K562 (cell line): ENCODE measurements at regions not wholly inside any gene's neighbourhood (a gene's known extent, or its start where the extent isn't known, plus 50 kb on each side); places are given as distances from the start of the nearest gene placed in this dataset.

Experiments used
- ATAC-seq: fragments of 200-7000 bp; cut with Tn5 transposase; 3 replicates; pipeline ENCODE4 v1.9.1; 2020; ENCODE audit warnings: moderate library complexity
- BruUV-seq: library from RNA; stranded (reverse); fragments of 400-500 nt; replicated peaks from 2 replicates; lab custom pipeline; 2021; lab: Mats Ljungman, UMichigan
- CTCF ChIA-PET: fragments of 300-600 bp; formaldehyde crosslinking; extraction: SDS; loops from one replicate; lab custom pipeline; 2021; ENCODE audit warnings: low intra/inter-chr PET ratio; lab: Yijun Ruan, JAX
- POLR2A ChIA-PET: fragments of 300-600, 350-650 bp; sonication (Branson Sonifier 250); formaldehyde crosslinking; extraction: SDS; loops from one replicate; lab custom pipeline; 2021; ENCODE audit warnings: antibody characterized with exemption, inconsistent platforms; lab: Yijun Ruan, JAX
- DNase-seq, 4 experiments: peaks; one replicate each; pipeline versions ENCODE4 v3.0.0 to v3.0.0-alpha.2; 2011 to 2018; ENCODE audit warnings: low spot score in 3 of 4, mixed read lengths in 3 of 4; ENCODE audit errors: extremely low read depth in 1 of 4
- FAIRE-seq: peaks from 2 replicates; lab custom pipeline; 2011; peaks lifted over from hg19 to GRCh38; lab: Jason Lieb, UNC
- H2AFZ ChIP-seq: 2 replicates; pipeline ENCODE4 v1.6.0; 2011; ENCODE audit warnings: low read depth, low read length, control low read depth, inconsistent platforms
- H3K27ac ChIP-seq: fragments of 200-600 bp; 3 replicates; pipeline ENCODE4 v1.8.0; 2011; ENCODE audit warnings: low read depth, mild to moderate bottlenecking, control low read depth, inconsistent platforms, low read length, moderate library complexity, mixed read lengths; ENCODE audit errors: extremely low read depth
- H3K27me3 ChIP-seq, 2 experiments: fragments of 300-600 bp in 1 of 2; 2 replicates in 1 of 2; 3 replicates in 1 of 2; pipeline versions ENCODE4 v1.6.0 to v1.8.0; 2011; ENCODE audit warnings: inconsistent platforms in 2 of 2, low read length in 2 of 2, mild to moderate bottlenecking in 1 of 2, mixed read lengths in 1 of 2, moderate library complexity in 1 of 2; ENCODE audit not compliant: control insufficient read depth in 2 of 2, insufficient read depth in 2 of 2
- H3K36me3 ChIP-seq: fragments of 300-600 bp; 3 replicates; pipeline ENCODE4 v1.8.0; 2011; ENCODE audit warnings: mild to moderate bottlenecking, low read length, inconsistent platforms; ENCODE audit not compliant: control insufficient read depth, insufficient read depth
- H3K4me1 ChIP-seq, 2 experiments: fragments of 200-600 bp in 1 of 2; replicated peaks in 1 of 2; 2 replicates in 1 of 2; 3 replicates in 1 of 2; pipeline versions ENCODE4 v1.5.1 to v1.8.0; 2011; ENCODE audit warnings: inconsistent platforms in 2 of 2, low read length in 2 of 2, mild to moderate bottlenecking in 1 of 2, mixed read lengths in 1 of 2, moderate library complexity in 1 of 2; ENCODE audit not compliant: control insufficient read depth in 2 of 2, insufficient read depth in 2 of 2
- H3K4me2 ChIP-seq: 2 replicates; pipeline ENCODE4 v1.6.1; 2011; ENCODE audit warnings: low read length, control low read depth, inconsistent platforms, mixed read lengths; ENCODE audit not compliant: insufficient read depth
- H3K4me3 ChIP-seq: fragments of 200-600 bp; sonication (generic), shearing (Covaris generic); 2 replicates; pipeline ENCODE4 v1.5.1; 2016; ENCODE audit warnings: control low read depth, inconsistent platforms
- H3K79me2 ChIP-seq: fragments of 200-600 bp; 3 replicates; pipeline ENCODE4 v1.8.0; 2011; ENCODE audit warnings: low read length, inconsistent platforms; ENCODE audit not compliant: control insufficient read depth, insufficient read depth
- H3K9ac ChIP-seq, 2 experiments: 2 replicates each; pipeline versions ENCODE4 v1.6.0 to v1.6.1; 2011; ENCODE audit warnings: low read depth in 2 of 2, low read length in 2 of 2, control low read depth in 1 of 2, inconsistent platforms in 1 of 2, mild to moderate bottlenecking in 1 of 2, mixed read lengths in 1 of 2; ENCODE audit not compliant: insufficient read depth in 1 of 2
- H3K9me1 ChIP-seq: one replicate; pipeline ENCODE4 v1.6.0; 2011; ENCODE audit warnings: inconsistent platforms, mild to moderate bottlenecking, low read length, moderate library complexity; ENCODE audit not compliant: control insufficient read depth, insufficient read depth
- H3K9me3 ChIP-seq: replicated peaks from 2 replicates; pipeline ENCODE4 v1.5.1; 2011; ENCODE audit warnings: low read depth, low read length, inconsistent platforms; ENCODE audit not compliant: control insufficient read depth, insufficient read depth
- H4K20me1 ChIP-seq: replicated peaks from 2 replicates; pipeline ENCODE4 v1.6.1; 2011; ENCODE audit warnings: low read length, inconsistent platforms, mixed read lengths; ENCODE audit not compliant: control insufficient read depth, insufficient read depth
- CBFA2T3 ChIP-seq: fragments of 450-650 bp; IDR thresholded peaks from 2 replicates; pipeline ENCODE4 v1.6.1; 2017
- SRF ChIP-seq, 2 experiments: fragments of 250-450, 450-650 bp in 1 of 2; sonication (Bioruptor Pico) in 1 of 2; sonication (generic) in 1 of 2; formaldehyde crosslinking; IDR thresholded peaks; 2 replicates each; pipeline versions ENCODE4 v1.5.0 to v1.5.1; 2020 to 2022; ENCODE audit warnings: mild to moderate bottlenecking in 1 of 2, missing genetic modification reagents in 1 of 2
- TEAD4 ChIP-seq, 2 experiments: sonication (generic) in 1 of 2; formaldehyde crosslinking in 1 of 2; IDR thresholded peaks; 2 replicates each; pipeline versions ENCODE4 v1.6.1 to v1.8.0; 2012 to 2022; ENCODE audit warnings: borderline replicate concordance in 1 of 2, inconsistent platforms in 1 of 2, low read length in 1 of 2, mild to moderate bottlenecking in 1 of 2, missing genetic modification reagents in 1 of 2
- WGBS: fragments of 100-300 bp; shearing (Covaris generic); methylation state at CpG from one replicate; pipeline ENCODE4 v1.1.6; 2016; ENCODE audit warnings: low coverage, mixed read lengths; ENCODE audit not compliant: insufficient coverage; ENCODE audit errors: missing lambda C conversion rate; 5-methylcytosine and 5-hydroxymethylcytosine counted together
- in situ Hi-C: fragments of 300-500 bp; cut with MboI; formaldehyde crosslinking; loops from 4 replicates; pipeline ENCODE4 v1.15.0; 2018; ENCODE audit warnings: inconsistent platforms, mixed read lengths
- intact Hi-C: fragments of 100-400 bp; cut with micrococcal nuclease; formaldehyde crosslinking; loops from 2 replicates; pipeline ENCODE4 v1.14.2; 2022

DNA sequence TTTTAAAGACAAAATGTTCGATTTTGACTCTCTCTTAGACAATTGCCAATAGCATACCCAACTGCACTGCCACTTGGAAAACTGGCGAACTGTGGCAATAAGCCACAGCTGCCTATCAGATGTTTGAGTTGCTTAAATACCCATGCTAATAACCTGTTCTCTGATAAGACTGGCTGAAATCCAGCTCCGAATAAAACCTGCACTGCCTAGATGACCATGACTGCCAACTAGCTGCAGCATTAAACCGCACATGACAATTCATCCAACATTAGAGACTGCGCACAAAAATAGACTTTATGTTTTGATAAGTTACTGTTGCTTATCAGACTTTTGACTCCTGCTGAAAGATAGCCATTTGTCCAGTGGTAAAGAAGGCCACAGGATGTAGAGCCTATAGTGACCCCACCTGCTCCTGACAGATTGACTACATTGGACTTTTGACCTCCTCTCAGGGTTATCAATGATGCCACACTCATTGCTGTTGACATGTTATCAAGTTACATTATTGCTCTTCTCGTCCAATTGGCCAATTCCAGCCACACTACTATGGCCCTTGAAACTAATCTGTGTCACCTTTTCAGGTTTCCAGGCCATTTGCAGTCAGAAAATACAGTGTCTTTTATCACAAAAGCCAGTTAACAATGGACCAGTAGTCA, 299.0 kb downstream of the HGF start:
- Histone ChIP-seq H3K9me1 (no peaks in the 10 kb centered on the region), H3K27me3 (no peaks in the 10 kb centered on the region), H3K4me2 (no peak overlapping the region), H3K9ac (no peak overlapping the region), H3K9me3 (no peaks in the 10 kb centered on the region)
- in situ Hi-C loops, result loop anchor here (10.0 to 25.0 kb wide), 2 partner anchors 559 to 776 kb away; partner anchors contain the start of gene SEMA3C
- POLR2A ChIA-PET, result interaction anchor here (0.5 kb wide), 1 partner anchor 656 kb away, joined by 3 read pairs; no protein-coding TSS in a partner anchor
- WGBS, result 10% methylated on average over 6 of the region's 6 CpGs
- no peak for ATAC-seq
- TF ChIP-seq CBFA2T3, result peak; percentile 10; the same call in 1 of the 2 replicates
- TF ChIP-seq TEAD4 (IDR thresholded peaks at IDR 0.05; ENCODE audit: low read length), result peak; percentile 47
- no peak for TF ChIP-seq TEAD4 (CRISPR knock-in tag; IDR thresholded peaks at IDR 0.05; ENCODE audit: borderline replicate concordance)
- no peak for TF ChIP-seq SRF (CRISPR knock-in tag; IDR thresholded peaks at IDR 0.05)
- TF ChIP-seq, all 486 proteins: peak for 2
- DNase-seq, result no peak
- Histone ChIP-seq H4K20me1 (no peaks in the 10 kb centered on the region), H3K4me3 (no peak overlapping the region), H3K27ac (no peak overlapping the region), H3K36me3 (no peaks in the 10 kb centered on the region), H3K4me1 (no peaks in the 10 kb centered on the region), H2AFZ (no peak overlapping the region), H3K79me2 (no peaks in the 10 kb centered on the region)
- no TSS peak for BruUV-seq
- FAIRE-seq, result no peak
- intact Hi-C loops, result loop anchor here (2.0 kb wide), 1 partner anchor 772 kb away; no protein-coding TSS in a partner anchor
- CTCF ChIA-PET, result interaction anchor here (2.5 kb wide), 1 partner anchor 772 kb away, joined by 11 read pairs; no protein-coding TSS in a partner anchor
